ENCODE measurements at regions not wholly inside any gene's neighbourhood (a gene's known extent, or its start where the extent isn't known, plus 50 kb on each side); places are given as distances from the start of the nearest gene placed in this dataset.
A peak's percentile ranks its signal among the peaks of the same experiment; 100 is the strongest.

DNA sequence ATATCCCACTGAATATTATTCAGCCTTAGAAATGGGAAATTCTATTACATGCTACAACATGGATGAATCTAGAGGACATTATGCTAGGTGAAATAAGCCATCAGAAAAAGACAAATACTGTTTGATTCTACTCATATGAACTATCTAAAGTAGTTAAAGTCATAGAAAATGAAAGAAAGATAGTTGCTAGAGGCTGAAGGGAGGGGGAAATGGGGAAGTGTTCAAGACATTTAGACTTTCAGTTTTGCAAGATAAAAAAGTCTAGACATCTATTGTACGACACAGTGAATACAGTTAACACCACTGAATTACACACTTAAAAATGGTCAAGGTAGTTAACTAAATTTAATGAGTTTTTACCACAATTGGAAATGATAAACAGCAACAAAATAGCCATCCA, 835.9 kb upstream of the CHAC2 start:
- DNase-seq = no peak

DNA sequence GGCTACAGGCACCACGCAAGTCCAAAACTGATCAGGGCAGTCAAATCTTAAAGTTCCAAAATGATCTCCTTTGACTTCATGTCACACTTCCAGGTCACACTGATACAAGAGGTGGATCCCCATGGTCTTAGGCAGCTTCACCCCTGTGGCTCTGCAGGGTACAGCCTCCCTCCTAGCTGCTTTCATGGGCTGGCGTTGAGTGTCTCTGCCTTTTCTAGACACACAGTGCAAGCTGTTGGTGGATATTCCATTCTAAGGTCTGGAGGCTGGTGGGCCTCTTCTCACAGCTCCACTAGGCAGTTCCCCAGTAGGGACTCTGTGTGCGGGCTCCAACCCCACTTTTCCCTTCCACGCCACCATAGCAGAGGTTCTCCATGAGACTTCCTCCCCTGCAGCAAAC, 838.2 kb upstream of the CHAC2 start:
- DNase-seq = no peak

DNA sequence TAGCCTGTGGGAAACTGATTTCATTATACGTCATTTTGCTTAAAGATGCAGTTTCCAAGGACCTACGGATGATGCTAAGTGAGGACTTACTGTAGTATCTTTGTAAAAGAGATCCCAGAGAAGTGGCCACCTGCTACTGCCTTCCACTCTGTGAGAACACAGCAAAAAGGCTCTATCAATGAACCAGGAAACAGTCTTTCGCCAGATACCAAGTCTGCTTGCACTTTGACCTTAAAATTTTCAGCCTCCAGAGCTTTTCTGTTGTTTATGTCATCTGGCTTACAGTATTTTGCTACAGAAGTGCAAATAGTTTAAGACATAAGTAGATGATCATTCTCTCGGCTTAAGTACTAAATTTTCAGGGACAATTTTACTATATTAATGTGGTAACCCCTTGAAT, 847.9 kb upstream of the CHAC2 start:
- DNase-seq = no peak

DNA sequence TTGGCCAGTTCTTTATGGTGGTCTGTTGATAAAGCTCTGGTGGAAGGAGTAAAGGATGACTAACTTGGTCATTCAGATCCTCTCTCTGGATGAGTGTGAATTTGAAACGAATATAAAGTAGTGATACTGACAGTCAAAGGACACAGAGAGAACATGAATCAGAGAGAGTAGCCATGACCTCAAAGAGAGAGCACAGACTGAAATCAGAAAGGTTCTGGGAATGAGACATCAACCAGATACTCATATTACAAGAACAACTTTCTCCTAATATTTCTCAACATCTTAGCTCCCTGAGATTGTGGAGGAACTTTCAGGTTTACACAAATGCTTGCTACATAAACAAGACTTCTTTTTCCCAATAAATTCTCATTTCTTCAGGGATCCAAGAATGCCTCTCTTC, 849.1 kb upstream of the CHAC2 start:
- no peak for DNase-seq

DNA sequence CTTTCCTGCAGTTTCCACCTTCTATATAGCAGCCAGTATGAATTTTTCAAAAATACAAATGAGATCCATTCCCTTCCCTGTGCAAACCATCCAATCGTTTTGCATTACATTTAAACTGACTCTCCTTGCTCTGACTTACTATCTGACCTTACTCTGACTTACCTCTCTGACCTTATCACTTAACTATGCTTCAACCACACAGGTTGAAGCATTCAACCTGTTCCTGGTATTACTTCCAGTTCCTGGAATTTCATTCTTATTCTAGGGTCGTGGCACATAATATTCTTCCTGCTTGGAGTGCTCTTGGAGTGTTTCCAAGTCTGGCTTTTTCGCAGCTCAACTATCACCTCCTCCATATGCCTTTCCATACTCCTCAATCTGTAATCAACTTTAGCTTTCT, 850.6 kb upstream of the CHAC2 start:
- no peak for DNase-seq

GRCh38 chr2:52904355-52904891, 863.2 kb upstream of the CHAC2 start:
- DNase-seq = peak; percentile 23 to 35

DNA sequence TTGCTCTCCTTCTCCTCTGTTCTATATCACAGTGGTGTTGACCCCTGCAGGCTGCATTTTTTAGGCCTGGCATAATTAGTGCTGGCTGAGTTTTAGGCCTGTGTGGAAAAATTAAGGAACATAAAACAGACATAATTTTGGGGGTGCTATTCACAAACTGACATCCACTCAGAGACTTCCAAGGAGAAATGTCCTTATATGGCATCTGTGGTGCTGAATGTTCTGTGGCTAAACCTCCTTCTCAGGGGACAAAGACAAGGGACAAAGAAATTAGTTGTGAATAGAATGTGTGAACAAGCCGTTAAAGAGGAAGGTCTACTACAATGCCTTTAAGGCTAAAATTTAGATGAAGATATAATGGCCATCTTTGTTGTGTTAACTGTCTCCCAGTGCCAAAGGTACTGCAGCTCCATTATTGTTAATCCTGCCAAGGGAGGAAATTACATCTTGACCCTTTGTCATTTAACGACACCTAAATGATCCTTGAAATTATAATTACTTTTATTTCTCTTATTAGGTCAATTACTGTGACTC, 870.0 kb upstream of the CHAC2 start:
- no peak for DNase-seq

DNA sequence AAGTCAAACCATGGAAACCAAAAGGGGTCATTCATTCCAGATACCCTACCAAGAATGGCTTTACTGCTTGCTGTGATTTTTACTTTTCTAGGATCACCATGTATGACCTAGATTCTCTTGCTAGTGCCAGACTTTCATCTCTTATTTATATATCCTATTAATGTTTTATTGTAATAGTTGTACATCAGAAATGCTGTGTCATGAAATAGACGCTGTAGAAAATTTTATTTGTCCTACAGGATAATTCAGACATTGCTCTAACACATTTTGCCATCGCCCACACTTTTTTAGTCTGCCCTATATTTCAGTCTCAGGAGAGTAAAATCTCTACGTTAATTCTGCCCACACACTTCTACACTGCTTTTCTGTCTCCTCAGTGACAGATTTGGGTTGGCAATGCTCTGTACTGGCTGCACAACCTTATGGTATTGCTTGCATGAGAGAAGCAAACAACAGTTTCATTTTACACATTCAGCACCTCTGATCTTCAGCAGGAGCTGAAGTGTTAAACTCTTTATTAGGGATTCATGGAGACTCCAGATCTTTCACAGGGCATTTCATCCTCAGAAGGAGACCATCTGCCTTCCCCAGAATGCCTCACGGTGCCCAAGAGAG, 871.8 kb upstream of the CHAC2 start:
- DNase-seq = no peak

DNA sequence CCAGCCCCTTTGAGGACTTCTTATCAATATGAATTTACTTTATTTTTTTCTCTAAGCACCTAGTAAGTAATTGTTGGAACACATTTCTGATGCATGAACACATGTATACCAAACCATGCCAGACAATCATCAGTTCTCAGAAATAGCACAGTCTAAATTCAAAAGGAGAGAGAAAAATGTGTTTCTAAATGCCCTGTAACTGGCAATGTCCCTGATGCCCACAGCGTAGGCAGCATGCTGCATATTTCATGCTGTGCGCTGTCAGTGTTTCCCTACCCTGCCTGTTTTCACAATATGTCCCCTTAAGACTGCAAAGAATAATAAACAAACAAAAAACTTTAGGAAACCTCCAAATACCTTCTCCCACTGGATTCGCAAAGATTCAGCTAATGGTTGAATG, 881.0 kb upstream of the CHAC2 start:
- DNase-seq = no peak

GRCh38 chr2:52884761-52885352, 882.7 kb upstream of the CHAC2 start:
- no peak for DNase-seq

DNA sequence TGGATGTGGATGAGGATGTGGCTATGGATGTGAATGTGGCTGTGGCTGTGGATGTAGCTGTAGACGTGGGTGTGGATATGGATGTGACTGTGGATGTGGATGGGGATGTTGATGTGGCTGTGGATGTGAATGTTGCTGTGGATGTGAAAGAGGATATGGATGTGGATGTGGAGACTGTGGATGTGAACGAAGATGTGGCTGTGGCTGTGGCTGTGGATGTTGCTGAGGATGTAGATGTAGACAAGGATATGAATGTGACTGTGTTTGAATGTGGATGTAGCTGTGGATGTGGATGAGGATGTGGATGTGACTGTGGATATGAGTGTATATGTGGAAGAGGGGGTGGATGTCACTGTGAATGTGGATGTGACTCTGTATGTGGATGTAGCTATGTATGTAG, 884.6 kb upstream of the CHAC2 start:
- no peak for DNase-seq

DNA sequence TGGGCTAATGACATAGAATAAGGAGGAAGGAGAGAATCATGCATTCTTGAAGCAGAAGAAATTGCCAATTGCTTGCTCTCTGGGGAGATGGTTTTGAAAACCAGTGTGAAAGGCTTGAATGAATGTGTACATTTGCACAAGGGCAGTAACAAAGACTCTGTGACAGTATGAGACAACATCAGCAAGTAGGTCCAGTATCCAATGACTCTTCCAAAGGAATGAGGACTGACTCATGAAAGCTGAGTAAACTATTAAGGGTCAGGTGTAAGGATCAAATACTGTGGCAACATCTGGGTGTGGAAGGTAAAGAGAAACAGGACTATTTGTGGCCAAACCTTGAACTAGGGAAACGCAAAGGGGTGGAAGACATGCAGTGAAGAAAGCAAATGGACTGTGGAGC, 886.0 kb upstream of the CHAC2 start:
- DNase-seq = no peak

DNA sequence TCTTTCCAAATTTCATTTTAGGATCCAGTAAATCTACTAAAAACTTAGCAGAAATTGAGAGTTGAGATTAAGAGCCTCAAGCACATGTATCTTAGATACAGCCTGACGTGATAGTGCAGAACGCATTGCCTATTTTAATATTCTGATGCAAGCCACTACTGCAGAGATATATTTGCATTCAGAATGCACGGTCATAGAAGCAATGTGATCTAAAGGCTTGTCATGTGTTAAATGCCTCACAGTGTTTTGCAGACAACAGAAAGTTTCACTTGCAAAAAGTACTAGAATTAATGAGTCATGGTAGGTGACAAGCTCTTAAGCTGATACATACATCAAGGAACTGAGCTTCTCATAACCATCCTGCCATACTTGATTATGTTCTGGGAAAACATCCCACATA, 886.7 kb upstream of the CHAC2 start:
- DNase-seq = no peak

DNA sequence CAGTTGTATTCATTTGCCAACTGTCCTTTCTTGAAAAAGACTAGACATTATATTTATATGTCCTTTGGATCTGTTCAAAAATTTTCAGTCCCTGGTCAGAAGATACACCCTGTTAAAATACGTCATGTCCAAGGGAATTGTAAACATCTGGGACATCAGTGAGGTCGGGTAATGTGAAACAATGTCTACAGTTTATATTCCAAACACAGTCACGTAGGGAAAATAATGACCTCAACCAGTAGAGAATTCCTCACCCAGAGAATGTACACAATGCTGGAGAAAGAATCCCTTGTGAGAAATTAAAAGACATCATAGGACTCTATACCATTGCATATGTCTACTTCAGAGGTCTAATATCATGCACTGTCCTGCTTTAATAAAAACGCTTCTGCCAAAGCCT, 888.0 kb upstream of the CHAC2 start:
- no peak for DNase-seq

DNA sequence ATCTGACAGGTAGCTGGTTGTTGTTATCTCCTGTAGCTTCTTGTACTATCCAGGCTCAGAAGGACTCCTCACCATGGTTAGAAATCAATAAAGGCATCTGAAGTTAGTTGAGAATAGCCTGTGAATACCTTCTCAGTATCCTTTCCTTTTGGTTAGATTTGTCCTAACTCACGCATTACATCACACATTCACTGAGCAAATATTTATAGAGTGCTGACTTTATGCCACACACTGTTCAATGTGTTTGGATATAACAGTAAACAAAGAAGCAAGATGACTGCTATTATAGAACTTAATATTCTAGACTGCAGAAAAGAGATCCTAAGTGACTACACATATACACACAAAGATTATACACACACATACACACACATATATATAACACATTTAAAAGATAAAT, 889.9 kb upstream of the CHAC2 start:
- no peak for DNase-seq

- DNase-seq = no peak
Observed at GRCh38 chr2:52874466-52875106, 893.0 kb upstream of the CHAC2 start.

GRCh38 chr2:52862801-52863200, 904.8 kb upstream of the CHAC2 start:
- DNase-seq = no peak

- DNase-seq = no peak
Observed at GRCh38 chr2:52861596-52861995, 906.0 kb upstream of the CHAC2 start.

DNA sequence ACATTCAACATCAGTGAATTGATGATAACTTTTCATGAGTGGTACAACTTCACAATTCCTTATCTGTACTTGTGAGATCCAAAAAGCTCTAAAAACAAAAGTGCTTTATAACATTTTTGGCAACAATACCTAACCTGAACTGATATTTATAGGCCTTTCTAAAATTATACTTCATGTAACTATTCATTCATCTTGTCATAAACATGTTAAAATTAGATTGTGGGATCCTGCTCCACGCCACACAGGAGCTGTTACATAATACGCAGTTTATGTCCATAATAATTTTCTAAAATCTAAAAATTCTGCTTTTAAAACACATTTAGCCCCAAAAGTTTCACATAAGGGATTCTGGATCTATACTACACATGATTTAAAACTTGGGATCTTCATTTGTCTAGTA, 908.5 kb upstream of the CHAC2 start:
- DNase-seq = no peak

GRCh38 chr2:52857722-52858121, 909.9 kb upstream of the CHAC2 start:
- no peak for DNase-seq

DNA sequence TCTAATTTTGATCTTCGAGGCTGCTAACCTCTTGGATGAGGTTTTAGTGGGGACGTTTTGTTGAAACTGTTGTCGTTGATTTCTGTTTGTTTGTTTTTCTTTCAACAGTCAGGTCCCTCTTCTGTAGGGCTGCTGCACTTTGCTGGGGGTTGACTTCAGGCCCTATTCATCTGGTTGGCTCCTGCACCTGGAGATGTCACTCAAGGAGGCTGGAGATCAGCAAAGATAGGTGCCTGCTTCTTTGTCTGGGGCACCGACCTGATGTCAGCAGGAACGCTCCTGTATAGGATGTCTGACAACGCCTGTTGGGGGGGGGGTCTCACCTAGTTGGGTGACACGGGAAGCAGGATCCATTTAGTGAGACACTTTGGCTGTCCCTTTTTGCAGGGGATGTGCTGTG, 915.6 kb upstream of the CHAC2 start:
- no peak for DNase-seq

DNA sequence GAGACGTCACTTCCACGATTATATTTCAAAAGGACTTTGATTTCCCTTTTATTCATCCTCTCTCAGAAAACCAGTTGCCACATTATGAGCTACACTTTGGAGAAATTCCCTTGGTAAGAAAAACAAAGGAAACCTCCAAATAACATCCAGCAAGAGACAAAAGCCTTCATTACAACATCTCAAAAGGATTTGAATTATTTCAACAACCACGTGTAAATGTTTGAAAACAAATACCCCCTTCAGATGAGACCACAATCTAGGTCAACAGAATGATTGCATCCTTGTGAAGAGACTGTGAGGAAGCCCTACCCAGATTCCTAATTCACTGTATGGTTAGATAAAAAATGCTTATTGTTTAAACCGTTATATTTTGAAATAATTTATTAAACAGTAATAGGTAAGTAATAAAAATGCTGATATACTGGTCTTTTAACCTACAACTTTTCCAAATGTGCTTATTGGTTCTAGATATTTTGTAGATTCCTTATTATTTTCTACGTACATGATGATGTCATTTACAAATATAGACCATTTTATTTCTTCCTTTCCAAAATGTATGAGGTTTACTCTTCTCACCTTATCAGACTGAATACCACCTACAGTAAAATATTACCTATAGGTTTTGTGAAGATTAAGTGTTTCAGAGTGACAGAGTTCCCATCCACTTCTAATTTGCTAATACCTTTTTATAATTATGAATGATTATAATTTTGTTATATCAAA, 922.7 kb upstream of the CHAC2 start:
- no peak for DNase-seq

DNA sequence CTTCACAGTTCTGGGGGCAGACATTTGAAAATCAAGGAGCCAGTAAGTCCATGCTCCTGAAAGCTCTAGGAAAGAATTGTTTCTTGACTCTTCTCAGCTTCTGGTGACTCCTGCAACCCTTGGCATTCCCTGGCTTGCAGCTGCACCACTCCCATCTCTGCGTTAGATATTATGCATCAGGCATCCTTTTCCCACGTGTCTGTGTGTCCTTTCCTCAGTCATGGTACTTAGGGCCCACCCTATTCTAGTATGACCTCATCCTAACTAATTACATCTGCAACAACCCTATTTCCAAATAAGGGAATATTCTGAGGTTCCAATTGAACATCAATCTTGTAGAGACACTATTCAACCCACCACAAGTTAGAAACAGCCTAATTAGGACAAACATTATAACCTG, 931.7 kb upstream of the CHAC2 start:
- no peak for DNase-seq

DNA sequence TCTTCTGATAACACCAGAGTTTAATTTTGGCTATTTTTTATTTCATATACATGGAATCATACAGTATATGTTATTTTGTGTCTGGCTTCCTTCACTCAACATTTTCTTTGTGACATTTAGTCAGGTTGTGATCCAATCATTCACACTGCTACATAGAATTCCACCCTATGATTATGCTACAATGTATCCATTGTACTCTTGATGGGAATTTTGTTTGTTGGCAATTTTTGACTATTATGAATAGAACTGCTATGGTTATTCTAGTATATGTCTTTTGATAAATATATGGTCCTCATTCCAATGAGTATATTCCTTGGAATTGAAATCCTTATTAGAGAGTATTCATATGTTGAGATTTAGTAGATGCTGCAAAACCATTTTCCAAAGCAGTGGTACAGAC, 936.4 kb upstream of the CHAC2 start:
- no peak for DNase-seq

Data from Kasumi-1 (cell line).